Gastrocnemius medialis (tissue), 4 donors: ENCODE measurements at regions not wholly inside any gene's neighbourhood (a gene's known extent, or its start where the extent isn't known, plus 50 kb on each side); places are given as distances from the start of the nearest gene placed in this dataset.

Experiments
- POLR2A ChIP-seq, 2 donors: fragments of 450-650 bp; IDR thresholded peaks; one replicate each; pipeline ENCODE4 v1.6.1; 2017; ENCODE audit warnings: antibody characterized with exemption in 2 of 2, mild to moderate bottlenecking in 2 of 2, moderate library complexity in 2 of 2
- TF ChIP-seq, protein P1 (sequence below), 5 experiments: fragments of 450-650 bp in 3 of 5; fragments of 200-600 bp in 2 of 5; sonication (generic) in 2 of 5; IDR thresholded peaks in 4 of 5; conservative IDR thresholded peaks in 1 of 5; 1 replicate in 4 of 5; 2 replicates in 1 of 5; pipeline ENCODE4 v1.5.1; 2016 to 2019; ENCODE audit warnings: antibody characterized with exemption in 5 of 5, mild to moderate bottlenecking in 3 of 5, moderate library complexity in 3 of 5

DNA sequence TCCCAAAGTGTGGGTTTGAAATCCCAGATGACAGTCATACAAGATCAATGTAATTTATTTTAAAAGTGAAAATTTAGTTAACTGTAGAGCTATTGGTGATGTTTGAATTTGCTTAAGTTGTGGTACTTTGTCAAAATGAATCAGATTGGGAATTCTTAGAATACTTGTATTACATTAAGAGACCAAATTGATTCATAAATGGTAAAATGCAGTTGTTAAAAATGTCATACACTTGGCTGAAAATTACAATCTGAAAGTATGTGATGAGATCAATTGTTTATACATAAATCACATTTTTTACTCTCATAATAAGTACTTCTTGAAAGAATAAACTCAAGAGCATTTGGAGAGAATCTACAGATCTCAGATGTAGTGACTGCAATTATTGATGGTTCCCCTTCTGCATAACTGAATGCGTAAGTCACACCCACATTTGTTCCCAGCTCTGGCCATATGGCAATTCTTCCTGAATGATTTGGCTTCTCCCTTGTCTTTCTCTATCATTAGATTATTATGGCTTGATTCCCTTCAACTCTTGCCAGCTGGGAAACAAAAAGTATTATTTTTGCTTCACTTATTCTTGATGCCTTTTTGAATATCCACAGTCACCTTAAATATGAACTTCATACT lies 558.5 kb downstream of the CPS1 start:
- TF ChIP-seq, protein P1, sequence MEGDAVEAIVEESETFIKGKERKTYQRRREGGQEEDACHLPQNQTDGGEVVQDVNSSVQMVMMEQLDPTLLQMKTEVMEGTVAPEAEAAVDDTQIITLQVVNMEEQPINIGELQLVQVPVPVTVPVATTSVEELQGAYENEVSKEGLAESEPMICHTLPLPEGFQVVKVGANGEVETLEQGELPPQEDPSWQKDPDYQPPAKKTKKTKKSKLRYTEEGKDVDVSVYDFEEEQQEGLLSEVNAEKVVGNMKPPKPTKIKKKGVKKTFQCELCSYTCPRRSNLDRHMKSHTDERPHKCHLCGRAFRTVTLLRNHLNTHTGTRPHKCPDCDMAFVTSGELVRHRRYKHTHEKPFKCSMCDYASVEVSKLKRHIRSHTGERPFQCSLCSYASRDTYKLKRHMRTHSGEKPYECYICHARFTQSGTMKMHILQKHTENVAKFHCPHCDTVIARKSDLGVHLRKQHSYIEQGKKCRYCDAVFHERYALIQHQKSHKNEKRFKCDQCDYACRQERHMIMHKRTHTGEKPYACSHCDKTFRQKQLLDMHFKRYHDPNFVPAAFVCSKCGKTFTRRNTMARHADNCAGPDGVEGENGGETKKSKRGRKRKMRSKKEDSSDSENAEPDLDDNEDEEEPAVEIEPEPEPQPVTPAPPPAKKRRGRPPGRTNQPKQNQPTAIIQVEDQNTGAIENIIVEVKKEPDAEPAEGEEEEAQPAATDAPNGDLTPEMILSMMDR (IDR thresholded peaks at IDR 0.05 in 4 of 5, conservative IDR thresholded peaks at IDR 0.05 in 1 of 5), result no peak
- TF ChIP-seq POLR2A (IDR thresholded peaks at IDR 0.05), result no peak
